Hepatocyte (in vitro differentiated cells): ENCODE measurements at regions not wholly inside any gene's neighbourhood (a gene's known extent, or its start where the extent isn't known, plus 50 kb on each side); places are given as distances from the start of the nearest gene placed in this dataset.

Source experiments
- DNase-seq: peaks from one replicate; pipeline ENCODE4 v3.0.0-alpha.2; 2016; ENCODE audit warnings: low spot score
- H2AFZ ChIP-seq: fragments of 200-600 bp; sonication (generic); 2 replicates; pipeline ENCODE4 v1.6.0; 2016; ENCODE audit warnings: antibody characterized with exemption, mild to moderate bottlenecking
- H3K27ac ChIP-seq: fragments of 200-600 bp; sonication (generic); 2 replicates; pipeline ENCODE4 v1.5.1; 2016; ENCODE audit warnings: mild to moderate bottlenecking
- H3K27me3 ChIP-seq: fragments of 200-600 bp; sonication (generic); 2 replicates; pipeline ENCODE4 v1.6.1; 2016
- H3K36me3 ChIP-seq: fragments of 200-600 bp; sonication (generic); replicated peaks from 2 replicates; pipeline ENCODE4 v1.5.1; 2016; ENCODE audit warnings: low read depth; ENCODE audit not compliant: insufficient read depth
- H3K4me1 ChIP-seq: fragments of 200-600 bp; sonication (generic); 2 replicates; pipeline ENCODE4 v1.5.1; 2016; ENCODE audit warnings: mild to moderate bottlenecking, moderate library complexity; ENCODE audit not compliant: insufficient read depth
- H3K4me2 ChIP-seq: fragments of 200-600 bp; sonication (generic); 2 replicates; pipeline ENCODE4 v1.6.0; 2016
- H3K4me3 ChIP-seq: fragments of 200-600 bp; sonication (generic); 2 replicates; pipeline ENCODE4 v1.5.1; 2016; ENCODE audit warnings: mild to moderate bottlenecking
- H3K79me2 ChIP-seq: fragments of 200-600 bp; sonication (generic); 2 replicates; pipeline ENCODE4 v1.6.0; 2017; ENCODE audit warnings: mild to moderate bottlenecking
- H3K9me2 ChIP-seq: fragments of 200-600 bp; sonication (generic); replicated peaks from 2 replicates; pipeline ENCODE4 v1.6.0; 2017; ENCODE audit warnings: mild to moderate bottlenecking; ENCODE audit not compliant: insufficient read depth
- H3K9me3 ChIP-seq: fragments of 200-600 bp; sonication (generic); 2 replicates; pipeline ENCODE4 v1.5.1; 2016; ENCODE audit warnings: low read depth, mild to moderate bottlenecking
- H4K20me1 ChIP-seq: fragments of 200-600 bp; sonication (generic); 2 replicates; pipeline ENCODE4 v1.6.0; 2016; ENCODE audit warnings: mild to moderate bottlenecking; ENCODE audit not compliant: insufficient read depth, poor library complexity, severe bottlenecking
- EZH2 ChIP-seq: fragments of 200-600 bp; sonication (generic); IDR thresholded peaks from 2 replicates; pipeline ENCODE4 v1.6.1; 2016; ENCODE audit warnings: antibody characterized with exemption, mild to moderate bottlenecking, borderline replicate concordance
- EZH2phosphoT487 ChIP-seq: fragments of 200-600 bp; sonication (generic); IDR thresholded peaks from one replicate; pipeline ENCODE4 v1.6.1; 2018; ENCODE audit warnings: antibody characterized with exemption, mild to moderate bottlenecking, low read depth, moderate library complexity; ENCODE audit not compliant: unreplicated experiment, severe bottlenecking
- WGBS: methylation state at CpG from one replicate; pipeline ENCODE4 v1.1.6; 2016; ENCODE audit warnings: low lambda C conversion rate; ENCODE audit errors: missing lambda C conversion rate; 5-methylcytosine and 5-hydroxymethylcytosine counted together
- TF ChIP-seq, protein P1 (sequence below): fragments of 200-600 bp; sonication (generic); IDR thresholded peaks from 2 replicates; pipeline ENCODE4 v1.5.1; 2016; ENCODE audit warnings: antibody characterized with exemption, mild to moderate bottlenecking; ENCODE audit not compliant: poor library complexity

DNA sequence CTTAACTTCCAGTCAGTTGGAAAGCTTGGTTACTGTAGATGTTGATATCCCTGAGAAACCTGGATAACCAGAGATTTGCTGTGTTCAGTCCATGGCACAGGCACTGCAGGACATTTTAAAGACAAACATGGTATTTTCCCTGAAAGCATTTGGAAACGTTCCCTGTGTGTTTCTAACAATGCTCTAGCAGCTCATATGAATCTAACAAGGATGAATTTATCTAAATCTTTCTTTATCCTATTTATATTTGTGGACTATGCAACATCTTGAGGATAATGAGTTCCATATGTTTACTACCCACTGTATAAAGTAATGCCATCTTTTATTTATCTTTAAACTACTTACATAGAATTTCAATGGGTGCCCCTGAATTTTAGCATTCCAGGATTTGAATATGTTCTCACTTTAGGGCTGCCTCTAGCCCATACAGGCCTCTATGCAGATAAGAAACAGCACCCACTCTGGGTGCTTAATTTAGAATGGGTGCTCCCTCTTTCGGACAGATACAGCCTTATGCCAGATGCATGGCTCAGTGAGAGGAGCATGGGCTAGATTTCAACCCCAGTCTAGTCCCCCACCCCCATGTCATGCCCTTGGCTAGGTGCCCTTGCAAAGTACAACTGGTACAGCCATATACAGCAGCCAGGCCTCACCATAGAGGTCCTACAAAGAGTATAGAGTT lies 50.6 kb upstream of the NEMP2 start:
- no peak overlapping the region for H3K4me2 ChIP-seq
- no peaks in the 10 kb centered on the region for H3K79me2 ChIP-seq
- 49% methylated on average over 2 of the region's 2 CpGs for WGBS
- no peak overlapping the region for H3K4me3 ChIP-seq
- peak; percentile 25 for DNase-seq
- no peaks in the 10 kb centered on the region for H3K36me3 ChIP-seq
- H3K27ac ChIP-seq, result peak overlapping the region; percentile 71
- H4K20me1 ChIP-seq, result no peaks in the 10 kb centered on the region
- TF ChIP-seq EZH2, result no peak
- TF ChIP-seq, protein P1, sequence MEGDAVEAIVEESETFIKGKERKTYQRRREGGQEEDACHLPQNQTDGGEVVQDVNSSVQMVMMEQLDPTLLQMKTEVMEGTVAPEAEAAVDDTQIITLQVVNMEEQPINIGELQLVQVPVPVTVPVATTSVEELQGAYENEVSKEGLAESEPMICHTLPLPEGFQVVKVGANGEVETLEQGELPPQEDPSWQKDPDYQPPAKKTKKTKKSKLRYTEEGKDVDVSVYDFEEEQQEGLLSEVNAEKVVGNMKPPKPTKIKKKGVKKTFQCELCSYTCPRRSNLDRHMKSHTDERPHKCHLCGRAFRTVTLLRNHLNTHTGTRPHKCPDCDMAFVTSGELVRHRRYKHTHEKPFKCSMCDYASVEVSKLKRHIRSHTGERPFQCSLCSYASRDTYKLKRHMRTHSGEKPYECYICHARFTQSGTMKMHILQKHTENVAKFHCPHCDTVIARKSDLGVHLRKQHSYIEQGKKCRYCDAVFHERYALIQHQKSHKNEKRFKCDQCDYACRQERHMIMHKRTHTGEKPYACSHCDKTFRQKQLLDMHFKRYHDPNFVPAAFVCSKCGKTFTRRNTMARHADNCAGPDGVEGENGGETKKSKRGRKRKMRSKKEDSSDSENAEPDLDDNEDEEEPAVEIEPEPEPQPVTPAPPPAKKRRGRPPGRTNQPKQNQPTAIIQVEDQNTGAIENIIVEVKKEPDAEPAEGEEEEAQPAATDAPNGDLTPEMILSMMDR, result no peak
- no peak for TF ChIP-seq EZH2phosphoT487
- no peak overlapping the region for H2AFZ ChIP-seq
- H3K27me3 ChIP-seq, result no peaks in the 10 kb centered on the region
- H3K9me2 ChIP-seq, result no peaks in the 10 kb centered on the region
- H3K9me3 ChIP-seq, result no peaks in the 10 kb centered on the region
- peaks cover 20% of the 10 kb centered on the region for H3K4me1 ChIP-seq

DNA sequence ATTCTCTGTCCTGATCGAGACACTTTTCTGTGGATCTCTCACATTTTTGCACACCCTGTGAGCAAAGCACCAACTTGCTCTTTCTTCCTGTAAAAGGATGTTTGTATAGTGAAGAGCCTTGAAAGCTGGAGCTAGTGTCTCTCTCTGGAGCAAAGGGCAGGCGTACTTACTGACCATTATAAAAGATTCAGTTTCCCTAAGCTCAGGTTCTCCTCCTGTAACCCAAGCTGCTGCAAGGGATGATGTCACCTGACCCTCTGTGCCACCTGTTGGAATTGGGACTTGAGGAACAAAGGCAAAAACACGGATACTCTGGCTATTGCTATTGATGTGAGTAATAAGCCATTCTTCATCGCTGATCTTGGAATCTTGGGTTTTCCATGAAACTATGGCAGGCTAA lies 52.6 kb upstream of the NEMP2 start:
- Histone ChIP-seq H3K36me3 (no peaks in the 10 kb centered on the region), H3K79me2 (no peaks in the 10 kb centered on the region), H3K4me2 (no peak overlapping the region), H2AFZ (no peak overlapping the region), H3K27ac (no peak overlapping the region), H3K9me2 (no peaks in the 10 kb centered on the region), H3K27me3 (no peaks in the 10 kb centered on the region), H4K20me1 (no peaks in the 10 kb centered on the region), H3K4me1 (peaks cover 20% of the 10 kb centered on the region), H3K9me3 (no peaks in the 10 kb centered on the region), H3K4me3 (no peak overlapping the region)
- WGBS, result 92% methylated on average over 4 of the region's 4 CpGs
- no peak for TF ChIP-seq EZH2
- DNase-seq, result no peak

DNA sequence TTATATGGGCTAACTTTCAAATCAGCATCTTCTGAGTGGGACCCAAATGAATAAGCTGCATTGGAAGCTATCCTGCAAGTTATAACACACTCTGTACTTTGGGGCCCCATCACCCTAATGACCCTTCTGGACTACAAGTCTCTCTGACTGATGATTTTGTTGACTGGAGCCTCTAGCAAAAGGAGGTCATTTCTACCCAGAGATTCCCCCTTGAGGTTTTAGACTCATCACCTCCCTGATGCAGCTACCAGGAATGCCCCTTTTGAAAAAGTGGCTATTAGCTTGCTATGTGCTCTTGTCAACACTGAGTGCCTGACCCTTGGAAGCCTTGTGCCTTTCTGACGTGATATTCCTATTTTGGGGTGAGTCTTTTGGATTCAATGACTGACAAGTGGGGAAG lies 54.5 kb upstream of the NEMP2 start:
- DNase-seq, result no peak
- peaks cover 11% of the 10 kb centered on the region for H3K4me1 ChIP-seq
- no peak overlapping the region for H2AFZ ChIP-seq
- WGBS, result 96% methylated on average over 1 of the region's 1 CpG
- TF ChIP-seq EZH2phosphoT487 (no peak), EZH2 (no peak)
- TF ChIP-seq, protein P1, result no peak
- no peaks in the 10 kb centered on the region for H3K36me3 ChIP-seq
- H3K79me2 ChIP-seq, result no peaks in the 10 kb centered on the region
- H3K27me3 ChIP-seq, result no peaks in the 10 kb centered on the region
- no peak overlapping the region for H3K4me2 ChIP-seq
- H3K4me3 ChIP-seq, result no peak overlapping the region
- no peak overlapping the region for H3K27ac ChIP-seq
- H3K9me2 ChIP-seq, result no peaks in the 10 kb centered on the region
- no peaks in the 10 kb centered on the region for H3K9me3 ChIP-seq
- H4K20me1 ChIP-seq, result no peaks in the 10 kb centered on the region

DNA sequence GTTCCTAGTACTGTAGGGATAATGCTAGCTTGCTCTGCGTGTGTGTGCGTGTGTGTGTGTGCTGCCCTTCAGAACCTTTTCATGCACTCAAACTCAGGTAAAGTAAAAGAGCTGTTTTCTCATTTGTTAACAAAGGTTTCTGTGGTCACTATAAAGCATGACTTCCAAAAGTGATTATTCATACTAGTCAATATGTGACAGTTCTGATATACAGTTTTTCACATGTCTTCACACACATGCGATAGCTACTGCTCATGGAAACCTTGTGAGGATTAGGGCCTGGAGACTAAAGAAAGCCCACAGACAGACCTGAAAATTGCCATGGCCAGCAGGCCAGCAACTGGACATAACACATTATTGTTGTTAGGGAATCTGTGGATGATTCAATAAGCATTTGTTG lies 56.9 kb upstream of the NEMP2 start:
- WGBS, result 100% methylated on average over 3 of the region's 3 CpGs
- no peaks in the 10 kb centered on the region for H3K9me2 ChIP-seq
- H3K27ac ChIP-seq, result no peak overlapping the region

More for the DNA sequence above, 56.9 kb upstream of the NEMP2 start:
- no peaks in the 10 kb centered on the region for H3K79me2 ChIP-seq
- H2AFZ ChIP-seq, result no peak overlapping the region
- DNase-seq, result no peak
- no peaks in the 10 kb centered on the region for H3K9me3 ChIP-seq
- H3K36me3 ChIP-seq, result no peaks in the 10 kb centered on the region
- no peaks in the 10 kb centered on the region for H4K20me1 ChIP-seq
- H3K4me3 ChIP-seq, result no peak overlapping the region
- no peaks in the 10 kb centered on the region for H3K4me1 ChIP-seq
- TF ChIP-seq EZH2phosphoT487 (no peak), EZH2 (no peak)
- TF ChIP-seq, protein P1, result no peak
- H3K4me2 ChIP-seq, result no peak overlapping the region
- H3K27me3 ChIP-seq, result no peaks in the 10 kb centered on the region
